ENCODE measurements at regions not wholly inside any gene's neighbourhood (a gene's known extent, or its start where the extent isn't known, plus 50 kb on each side); places are given as distances from the start of the nearest gene placed in this dataset.
"Not testable (repeated sequence)": the region's sequence is repeated elsewhere in the genome, so short reads cannot be mapped to it uniquely, and the experiment has no call there.

DNA sequence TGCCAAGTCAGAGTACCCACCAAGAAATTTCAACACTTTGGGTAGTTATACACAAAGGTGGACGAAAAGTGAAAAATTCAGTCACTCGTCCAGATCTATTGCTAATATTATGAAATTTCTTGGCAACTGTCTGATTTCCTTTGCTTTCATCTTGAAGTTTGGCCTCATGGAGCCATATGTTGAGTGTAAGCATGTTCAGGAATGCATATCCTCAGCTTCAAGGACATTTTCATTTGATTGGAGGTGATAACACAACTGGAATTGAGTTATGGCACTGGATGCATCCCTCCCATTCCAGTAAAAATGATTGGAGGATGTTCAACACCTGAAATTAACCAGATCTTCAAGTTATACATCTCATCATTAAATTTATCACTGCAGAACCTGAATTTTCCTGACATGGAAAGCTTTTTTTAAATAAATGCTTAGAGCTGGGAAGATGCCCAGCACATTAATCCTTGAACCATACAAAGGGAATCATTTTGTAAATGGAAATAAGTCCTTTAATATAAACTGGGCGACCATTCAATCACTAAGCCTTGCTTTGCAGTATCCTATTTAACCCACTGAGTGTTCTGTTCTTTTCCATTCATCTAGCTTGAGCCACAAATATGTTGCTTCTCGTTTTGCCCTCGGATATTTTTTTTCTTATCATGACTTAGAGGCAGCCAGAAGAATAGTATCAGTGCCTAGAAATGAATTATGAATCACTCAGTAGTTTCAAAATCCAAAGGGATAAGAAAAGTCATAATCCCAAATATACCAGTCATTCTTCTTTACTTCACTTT is 273.7 kb upstream of the PIK3R1 start:
- DNase-seq (ENCODE audit: low read depth in 2 of 2), result peak; percentile 9 to 16

DNA sequence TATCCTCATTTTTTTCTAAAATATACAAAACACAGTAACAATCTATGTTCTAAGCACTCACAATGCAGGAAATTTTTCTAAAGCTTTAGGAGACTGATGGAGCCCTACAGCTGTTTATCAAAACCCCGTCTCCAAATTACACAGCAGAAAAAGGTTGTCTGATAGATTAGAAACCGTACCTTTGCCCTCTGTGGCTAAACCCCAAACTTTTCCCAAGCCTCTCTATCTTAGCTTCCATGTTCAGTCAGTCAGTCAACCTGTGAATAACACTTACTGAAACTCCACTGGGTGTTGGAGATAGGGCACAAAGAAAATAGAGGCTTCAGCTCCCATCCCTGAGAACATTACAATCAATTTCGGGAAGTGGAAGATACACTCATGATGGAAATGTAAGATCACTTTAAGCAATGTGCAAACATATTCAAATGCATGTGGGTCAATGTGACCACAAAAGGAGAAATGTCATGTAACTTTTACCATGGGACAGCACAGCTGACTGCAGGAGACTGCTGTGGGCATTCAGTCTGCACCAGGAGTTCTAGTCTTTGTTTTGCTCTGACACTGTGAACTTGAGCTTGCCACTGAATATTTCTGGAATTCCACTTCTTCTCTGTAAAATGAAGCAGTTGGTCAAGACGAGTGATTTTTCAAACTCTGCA is 279.5 kb upstream of the PIK3R1 start:
- DNase-seq (ENCODE audit: low read depth in 2 of 2), result no peak

- DNase-seq (ENCODE audit: low read depth in 2 of 2), result no peak
Measured at GRCh38 chr5:67934976-67935375, 280.6 kb upstream of the PIK3R1 start.

DNA sequence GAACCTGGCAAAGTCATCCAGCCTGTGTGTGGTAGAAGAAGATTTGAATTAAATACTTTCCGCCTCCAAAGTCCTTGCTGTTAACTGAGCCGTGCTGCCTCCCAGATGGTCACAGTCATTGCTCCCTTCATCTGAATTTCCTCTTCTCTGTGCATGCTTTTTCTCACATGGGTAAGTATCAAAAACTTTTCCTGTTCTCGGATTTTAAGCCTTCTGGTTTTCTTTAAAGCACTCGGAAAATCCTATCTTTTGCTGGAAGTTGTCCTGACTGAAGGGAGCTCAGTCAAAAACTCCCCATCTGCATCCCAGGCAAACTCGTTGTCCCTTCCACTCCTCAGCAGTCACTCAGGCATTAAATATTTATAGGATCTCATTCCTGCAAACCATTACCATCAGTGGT is 290.0 kb upstream of the PIK3R1 start:
- DNase-seq (ENCODE audit: low read depth in 2 of 2), result no peak

DNA sequence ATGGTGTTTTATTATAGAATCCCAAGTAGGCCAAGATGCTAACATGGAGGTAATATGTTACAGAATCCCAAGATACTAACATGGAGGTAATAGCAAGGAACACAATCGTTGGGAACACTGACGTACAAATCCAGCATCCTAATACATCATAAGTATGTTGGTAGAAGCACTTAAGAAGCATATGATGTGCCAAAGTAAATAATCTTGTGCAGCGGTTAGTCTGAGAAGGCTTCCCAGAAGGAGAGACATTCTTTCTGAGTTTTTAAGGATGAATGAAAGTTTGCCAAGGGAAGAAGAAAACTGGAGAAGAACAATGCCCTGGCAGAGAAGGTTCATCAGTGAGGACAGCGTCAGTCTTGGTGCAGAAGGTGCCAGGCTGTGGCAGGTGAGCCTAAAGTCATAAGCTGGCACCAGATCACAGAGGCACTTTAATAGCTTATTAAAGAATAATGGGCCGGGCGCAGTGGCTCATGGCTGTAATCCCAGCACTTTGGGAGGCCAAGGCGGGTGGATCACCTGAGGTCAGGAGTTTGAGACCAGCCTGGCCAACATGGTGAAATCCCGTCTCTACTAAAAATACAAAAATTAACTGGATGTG is 294.5 kb upstream of the PIK3R1 start:
- DNase-seq (ENCODE audit: low read depth in 2 of 2), result no peak

GRCh38 chr5:67919532-67919931 is 296.0 kb upstream of the PIK3R1 start:
- DNase-seq (ENCODE audit: low read depth in 2 of 2), result not testable (repeated sequence)

GRCh38 chr5:67917561-67917960 is 298.0 kb upstream of the PIK3R1 start:
- DNase-seq (ENCODE audit: low read depth in 2 of 2), result no peak

GRCh38 chr5:67910546-67910945 is 305.0 kb upstream of the PIK3R1 start:
- DNase-seq (ENCODE audit: low read depth in 2 of 2), result no peak

- no peak for DNase-seq (ENCODE audit: low read depth in 2 of 2)
Measured at GRCh38 chr5:67908126-67908765, 307.3 kb upstream of the PIK3R1 start.

- no peak for DNase-seq (ENCODE audit: low read depth in 2 of 2)
Measured at GRCh38 chr5:67904366-67904765, 311.2 kb upstream of the PIK3R1 start.

DNA sequence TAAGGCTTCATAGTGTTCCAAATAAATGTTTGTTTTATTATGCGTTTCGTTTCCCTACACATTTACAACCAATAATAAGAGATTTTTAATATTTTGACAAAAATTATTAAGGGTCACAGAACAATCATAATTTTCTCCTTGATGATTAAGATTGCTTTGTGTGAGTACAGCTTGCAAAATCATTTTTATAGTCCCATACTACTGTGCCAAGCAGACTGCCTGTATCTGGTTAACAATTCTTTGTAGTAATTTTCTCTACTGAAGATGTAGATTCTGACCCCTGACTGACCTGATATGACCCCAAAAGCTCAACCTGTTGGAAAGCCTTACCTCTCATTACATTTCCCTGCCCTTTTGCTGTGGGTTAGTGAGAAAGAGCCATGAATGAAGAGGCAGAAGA is 311.9 kb upstream of the PIK3R1 start:
- DNase-seq (ENCODE audit: low read depth in 2 of 2), result no peak

DNA sequence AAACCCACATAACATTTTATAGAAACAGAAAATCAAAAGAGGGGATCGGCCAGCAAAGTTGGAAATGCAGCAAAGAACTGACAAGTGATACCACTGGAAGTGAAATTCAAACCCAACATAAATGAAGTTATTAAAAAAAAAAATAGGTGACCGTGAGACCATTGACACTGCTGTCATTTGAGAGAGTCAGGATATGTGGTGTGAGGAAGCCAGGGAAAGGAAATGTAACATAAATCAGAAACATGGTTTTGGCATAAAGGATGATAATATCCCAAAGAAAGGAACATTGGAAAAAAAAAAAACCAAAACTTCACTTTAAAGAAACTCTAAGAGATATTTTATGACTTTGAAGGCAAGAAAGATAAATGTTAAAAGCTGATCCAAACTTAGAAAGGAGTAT is 312.4 kb upstream of the PIK3R1 start:
- DNase-seq (ENCODE audit: low read depth in 2 of 2), result no peak

GRCh38 chr5:67902497-67902830 is 313.1 kb upstream of the PIK3R1 start:
- no peak for DNase-seq (ENCODE audit: low read depth in 2 of 2)

DNA sequence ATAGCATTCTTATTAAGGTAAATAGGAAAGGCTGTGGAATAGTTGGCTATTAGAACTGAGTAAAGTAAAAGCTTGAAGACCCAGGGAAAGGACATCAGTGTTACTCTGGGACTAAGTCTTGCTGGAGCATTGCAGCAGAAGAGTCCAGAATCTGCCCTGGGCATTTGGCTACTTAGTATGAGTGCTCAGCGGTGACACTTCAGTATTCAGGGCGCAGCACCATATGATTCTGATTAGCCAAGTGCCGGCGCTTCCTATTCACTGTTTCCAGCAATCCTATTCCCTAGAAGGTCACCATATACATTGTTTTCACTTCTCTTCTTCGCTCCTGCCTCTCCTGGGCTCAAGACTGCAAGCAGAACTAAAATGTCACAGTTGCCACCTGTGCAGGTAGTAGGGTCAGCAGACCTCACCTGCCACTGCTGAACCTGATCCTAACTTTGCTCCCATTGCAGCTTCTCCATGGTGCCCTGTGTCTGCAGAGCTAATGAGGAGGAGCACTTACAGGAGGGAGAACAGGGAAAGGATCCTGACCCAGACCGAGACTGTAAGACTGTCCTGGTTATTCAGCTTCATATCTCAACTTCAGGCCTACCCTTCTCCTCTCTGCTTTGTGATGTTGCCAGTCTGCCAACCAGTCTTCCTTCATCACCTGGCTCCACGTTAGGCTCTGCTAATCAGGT is 313.6 kb upstream of the PIK3R1 start:
- DNase-seq (ENCODE audit: low read depth in 2 of 2), result no peak

DNA sequence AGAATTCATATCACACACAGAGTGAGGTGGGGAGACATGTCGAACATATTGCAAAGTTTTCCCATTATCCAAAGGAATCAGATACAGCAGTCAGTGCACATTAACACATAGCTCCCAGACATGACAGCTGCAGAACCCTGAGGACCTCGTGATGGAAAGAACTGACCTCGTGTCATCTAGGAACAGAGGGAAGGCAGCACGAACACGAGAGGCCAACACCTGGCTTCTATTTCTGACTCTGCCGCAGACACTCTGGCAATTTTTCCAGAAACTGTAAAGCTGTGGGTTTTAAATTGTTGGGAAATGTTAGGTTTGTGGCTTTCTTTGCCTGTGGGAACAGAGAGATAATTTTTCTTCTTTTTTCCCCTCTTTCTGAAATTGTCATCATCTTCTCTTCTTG is 315.0 kb upstream of the PIK3R1 start:
- DNase-seq (ENCODE audit: low read depth in 2 of 2), result peak; percentile 38 to 41

- DNase-seq (ENCODE audit: low read depth in 2 of 2), result no peak
Measured at GRCh38 chr5:67897980-67898379, 317.6 kb upstream of the PIK3R1 start.

DNA sequence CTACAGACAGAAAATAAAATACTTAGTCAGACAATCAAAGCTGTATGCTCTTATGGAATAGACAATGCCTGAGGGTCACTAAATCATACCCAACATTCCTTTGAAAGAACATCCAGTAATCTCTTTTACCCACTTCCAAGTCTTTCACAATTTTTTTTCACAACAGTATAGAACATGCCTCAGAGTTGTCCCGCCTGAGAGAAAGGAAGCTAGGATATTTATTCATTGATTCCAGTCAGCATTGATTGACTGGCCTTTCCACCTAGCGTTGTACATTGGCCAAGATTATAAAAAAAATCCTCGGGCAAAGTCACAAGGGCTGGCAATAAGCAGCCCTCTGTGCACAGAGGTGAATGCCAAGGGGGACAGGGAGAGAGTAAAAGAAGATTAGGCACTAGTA is 318.1 kb upstream of the PIK3R1 start:
- no peak for DNase-seq (ENCODE audit: low read depth in 2 of 2)

DNA sequence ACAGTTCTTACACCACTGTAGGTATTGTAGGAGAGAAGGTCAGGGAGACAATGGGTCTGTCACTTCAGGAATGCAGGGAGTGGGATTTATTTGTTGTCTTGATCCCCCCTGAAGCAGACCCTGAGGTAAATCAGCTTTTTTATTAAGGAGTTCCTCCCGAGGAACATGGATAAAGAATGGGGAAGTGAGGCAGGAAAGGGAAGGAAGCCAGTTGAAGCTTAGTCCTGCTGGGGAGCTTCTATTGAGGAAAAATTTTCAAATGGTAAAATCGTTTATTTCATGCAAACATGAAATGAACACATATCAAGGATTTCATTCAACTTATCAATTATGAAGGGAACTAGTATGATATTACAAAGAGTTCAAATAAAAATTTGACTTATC is 318.6 kb upstream of the PIK3R1 start:
- DNase-seq (ENCODE audit: low read depth in 2 of 2), result no peak

GRCh38 chr5:67896311-67896929 is 319.1 kb upstream of the PIK3R1 start:
- DNase-seq (ENCODE audit: low read depth in 2 of 2), result no peak

DNA sequence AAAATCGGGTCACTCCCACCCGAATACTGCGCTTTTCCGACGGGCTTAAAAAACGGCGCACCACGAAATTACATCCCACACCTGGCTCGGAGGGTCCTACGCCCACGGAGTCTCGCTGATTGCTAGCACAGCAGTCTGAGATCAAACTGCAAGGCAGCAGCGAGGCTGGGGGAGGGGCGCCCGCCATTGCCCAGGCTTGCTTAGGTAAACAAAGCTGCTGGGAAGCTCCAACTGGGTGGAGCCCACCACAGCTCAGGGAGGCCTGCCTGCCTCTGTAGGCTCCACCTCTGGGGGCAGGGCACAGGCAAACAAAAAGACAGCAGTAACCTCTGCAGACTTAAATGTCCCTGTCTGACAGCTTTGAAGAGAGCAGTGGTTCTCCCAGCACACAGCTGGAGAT is 325.7 kb upstream of the PIK3R1 start:
- DNase-seq (ENCODE audit: low read depth in 2 of 2), result not testable (repeated sequence)

DNA sequence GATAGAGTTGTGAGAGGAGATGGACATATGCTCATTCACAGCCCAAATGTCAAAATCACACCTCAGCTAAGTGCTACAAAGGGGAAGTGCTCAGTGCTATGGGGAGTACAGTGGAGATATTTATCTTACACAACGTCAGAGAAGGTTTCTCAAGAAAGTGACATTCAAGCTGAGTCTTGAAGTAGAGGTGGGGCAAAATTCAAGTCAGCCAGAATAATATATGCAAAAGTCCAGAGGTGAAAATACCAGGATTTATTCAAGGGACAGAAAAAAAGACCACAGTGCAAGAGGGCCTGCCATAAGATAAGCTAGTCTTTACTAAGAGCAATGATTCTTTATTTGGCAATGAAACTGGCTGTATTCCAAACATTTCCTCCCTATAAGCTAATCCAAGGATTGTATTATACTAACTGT is 327.8 kb upstream of the PIK3R1 start:
- DNase-seq (ENCODE audit: low read depth in 2 of 2), result no peak

- no peak for DNase-seq (ENCODE audit: low read depth in 2 of 2)
Measured at GRCh38 chr5:67886761-67887160, 328.8 kb upstream of the PIK3R1 start.

Data from fibroblast of skin of left quadriceps (primary cell).